ENCODE measurements at regions not wholly inside any gene's neighbourhood (a gene's known extent, or its start where the extent isn't known, plus 50 kb on each side); places are given as distances from the start of the nearest gene placed in this dataset.

GRCh38 chr9:90300611-90301276, 341.9 kb downstream of the DIRAS2 start:
- no peak for DNase-seq

GRCh38 chr9:90301277-90301653, 341.4 kb downstream of the DIRAS2 start:
- no peak for DNase-seq

- DNase-seq: no peak
Observed at GRCh38 chr9:90303655-90304054, 339.0 kb downstream of the DIRAS2 start.

DNA sequence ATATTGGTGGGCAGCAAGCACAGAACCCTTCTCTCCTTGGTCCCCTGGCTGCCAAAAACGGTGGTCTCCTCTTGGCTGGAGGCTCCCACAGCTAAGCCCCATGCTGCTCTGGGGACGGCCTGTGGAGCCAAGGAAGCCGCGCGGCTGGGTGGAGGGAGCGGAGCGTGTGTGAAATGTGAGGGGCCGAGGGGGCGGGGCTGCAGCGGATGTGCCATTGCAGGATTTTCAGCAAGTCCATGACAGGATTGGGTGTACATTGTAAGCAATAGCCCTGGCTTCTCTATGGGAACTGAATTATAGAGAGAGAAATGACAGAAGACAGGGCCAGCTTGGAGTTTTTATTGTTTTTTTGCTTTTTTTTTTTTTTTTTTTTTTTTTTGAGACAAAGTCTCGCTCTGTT, 336.5 kb downstream of the DIRAS2 start:
- no peak for DNase-seq

- no peak for DNase-seq
Observed at GRCh38 chr9:90307167-90307833, 335.3 kb downstream of the DIRAS2 start.

DNA sequence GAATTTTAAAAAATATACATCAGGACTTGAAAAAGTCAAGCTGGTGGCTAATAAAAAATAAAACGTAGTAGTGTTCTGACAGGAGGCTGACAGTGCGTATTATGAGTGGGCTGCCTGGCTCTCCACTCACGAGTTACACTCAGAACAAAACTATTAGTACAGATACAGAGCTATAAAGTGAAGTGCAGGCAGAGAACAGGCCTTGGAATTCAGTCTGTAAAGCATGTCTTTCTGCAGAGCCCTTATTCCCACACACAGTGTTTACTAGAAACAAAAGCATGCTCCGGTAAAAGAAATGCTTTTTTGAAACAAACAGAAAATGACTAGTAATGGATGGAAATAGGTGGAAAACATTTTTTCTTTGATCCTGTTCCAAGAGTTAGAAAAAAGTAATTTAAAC, 334.7 kb downstream of the DIRAS2 start:
- DNase-seq: no peak

GRCh38 chr9:90308691-90309090, 333.9 kb downstream of the DIRAS2 start:
- no peak for DNase-seq

DNA sequence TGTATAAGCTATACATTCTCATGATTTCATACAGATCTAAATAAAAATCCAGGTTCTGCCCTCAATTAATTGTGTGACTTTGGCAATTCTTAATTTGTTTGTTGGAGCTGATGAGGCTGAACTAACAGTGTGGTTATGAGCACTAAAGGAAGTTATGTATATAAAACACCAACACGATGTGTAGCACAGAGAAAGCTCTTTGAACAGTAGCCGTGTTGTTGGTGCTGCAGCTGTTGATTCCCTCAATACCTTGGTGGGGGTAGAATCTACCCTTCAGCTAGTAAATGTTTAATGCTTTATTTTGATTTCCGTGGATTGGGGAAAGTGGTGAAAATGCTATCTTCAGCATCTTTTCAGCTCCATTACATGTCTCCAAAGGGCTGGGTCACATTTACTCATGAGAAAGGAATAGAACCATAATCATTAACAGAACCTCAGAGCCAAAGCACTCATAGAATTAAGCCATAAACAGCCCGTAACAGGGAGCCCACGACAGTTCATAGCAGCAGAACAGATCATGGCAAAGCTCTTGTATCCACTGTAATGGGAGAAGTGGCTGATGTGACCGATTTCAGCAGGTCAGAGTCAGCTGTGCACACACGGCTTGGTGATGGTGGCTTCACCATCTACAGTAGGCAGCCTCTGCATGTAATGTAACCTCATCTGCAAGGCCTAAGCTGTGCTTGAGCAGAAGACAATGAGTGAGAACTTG, 332.7 kb downstream of the DIRAS2 start:
- DNase-seq: no peak

GRCh38 chr9:90310521-90310876, 332.1 kb downstream of the DIRAS2 start:
- DNase-seq: no peak

GRCh38 chr9:90311811-90312210, 330.8 kb downstream of the DIRAS2 start:
- no peak for DNase-seq

DNA sequence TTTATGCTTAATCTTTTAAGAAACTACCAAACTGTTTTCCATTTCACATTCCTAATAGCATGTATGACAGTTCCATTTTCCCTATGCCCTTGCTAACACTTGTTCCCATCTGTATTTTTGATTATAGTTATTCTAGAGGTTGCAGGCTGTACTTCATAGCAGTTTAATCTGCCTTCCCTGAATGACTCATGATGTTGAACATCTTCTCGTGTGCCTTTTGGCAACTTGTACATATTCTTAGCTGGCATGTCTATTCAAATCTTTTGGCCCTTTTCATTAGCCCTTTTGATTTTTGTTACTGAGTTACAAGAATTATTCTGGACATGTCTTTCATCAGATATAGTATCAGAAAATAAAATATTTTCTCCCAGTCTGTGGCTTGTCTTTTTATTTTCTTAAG, 320.3 kb downstream of the DIRAS2 start:
- DNase-seq: no peak

GRCh38 chr9:90325913-90326653, 316.5 kb downstream of the DIRAS2 start:
- no peak for DNase-seq

DNA sequence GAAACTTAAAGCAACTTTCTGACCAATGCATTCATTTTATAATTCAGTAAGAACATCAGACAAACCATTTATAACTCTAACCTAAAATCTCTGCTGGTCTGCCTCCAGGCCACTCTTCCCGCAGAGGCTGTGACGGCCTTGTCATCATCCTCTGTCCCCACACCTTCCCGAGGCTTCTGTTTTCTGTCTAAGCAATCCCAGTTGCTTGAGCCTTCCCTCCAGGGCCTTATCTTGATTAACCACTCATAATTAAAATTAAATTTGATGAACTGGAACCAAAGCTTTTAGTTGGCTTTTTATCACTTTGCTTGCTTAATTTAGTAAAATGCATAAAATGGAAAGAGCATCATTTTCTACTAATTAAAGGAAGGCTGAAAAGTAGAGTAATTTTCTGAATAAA, 312.4 kb downstream of the DIRAS2 start:
- no peak for DNase-seq

DNA sequence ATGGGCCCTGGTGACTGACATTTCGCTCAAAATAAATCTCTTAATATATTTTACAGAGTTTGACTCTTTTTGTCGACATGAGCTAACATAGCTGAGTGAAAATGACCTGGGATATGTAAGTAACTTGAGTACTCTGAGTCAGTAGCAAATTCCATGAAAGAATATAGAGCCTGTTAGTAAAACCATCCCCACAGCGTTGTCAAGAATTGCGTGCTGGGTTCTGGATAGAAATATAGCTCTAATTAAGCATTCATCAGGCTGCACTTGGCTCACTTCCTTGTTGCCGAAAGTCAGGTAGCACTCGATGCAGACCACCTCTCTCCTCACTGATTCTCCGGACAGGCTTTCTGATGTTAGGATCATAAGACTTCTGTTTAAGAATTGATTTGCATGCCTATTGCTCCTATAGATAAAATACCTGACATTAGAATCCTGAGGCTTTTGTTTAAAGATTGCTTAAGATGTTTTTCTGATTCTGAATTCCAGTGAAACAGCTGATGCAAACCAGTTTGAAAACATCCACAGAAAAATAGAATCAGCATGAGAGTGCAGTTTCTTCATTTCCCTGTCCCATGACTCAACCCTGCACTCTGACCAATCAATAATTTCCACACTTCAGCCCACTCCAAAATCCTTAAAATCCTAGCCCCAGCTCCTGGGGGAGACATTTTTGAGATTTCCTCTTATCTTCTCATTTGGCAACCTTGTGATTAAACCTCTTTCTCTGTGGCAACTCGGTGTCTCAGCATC, 310.6 kb downstream of the DIRAS2 start:
- no peak for DNase-seq

GRCh38 chr9:90333226-90333625, 309.4 kb downstream of the DIRAS2 start:
- DNase-seq: no peak

- DNase-seq: no peak
Observed at GRCh38 chr9:90340421-90340820, 302.2 kb downstream of the DIRAS2 start.

- no peak for DNase-seq
Observed at GRCh38 chr9:90342607-90343006, 300.0 kb downstream of the DIRAS2 start.

DNA sequence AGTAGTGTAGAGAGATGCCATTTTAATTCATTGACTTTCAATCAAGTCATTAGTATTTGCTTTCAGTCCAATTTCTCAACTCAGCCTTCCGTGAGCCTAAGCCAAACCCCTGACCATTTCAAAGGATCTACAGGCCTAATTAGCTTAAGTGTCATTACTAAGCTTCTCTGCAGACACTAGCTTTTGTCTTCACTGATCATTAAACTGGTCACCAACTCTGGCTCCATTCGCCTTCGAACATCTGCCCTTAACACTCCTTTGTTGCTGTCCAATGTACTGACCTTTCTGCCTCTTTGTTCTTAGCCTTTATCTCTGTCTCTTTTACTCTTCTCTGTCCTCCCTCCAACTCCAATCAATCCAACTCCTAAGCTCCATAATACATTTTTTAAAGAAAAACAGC, 299.3 kb downstream of the DIRAS2 start:
- no peak for DNase-seq

DNA sequence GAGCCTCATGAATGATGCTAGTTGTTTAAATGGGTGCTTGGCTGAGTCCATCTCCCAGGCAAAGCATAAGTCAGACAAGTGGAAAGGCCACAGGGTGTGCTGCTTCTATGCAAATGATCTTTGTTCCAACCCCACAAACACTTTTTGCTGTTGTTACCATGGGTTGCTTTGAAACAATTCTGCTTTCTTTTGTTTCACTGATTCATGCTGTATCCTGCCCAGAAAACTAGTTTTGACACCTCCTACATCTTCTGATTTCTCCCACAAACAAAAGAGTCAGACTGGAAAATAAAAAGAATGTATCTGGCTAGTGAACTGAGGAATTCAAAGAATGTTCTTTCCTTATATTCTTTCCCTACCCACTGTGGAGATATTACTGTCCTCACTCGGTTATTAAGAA, 298.6 kb downstream of the DIRAS2 start:
- no peak for DNase-seq

GRCh38 chr9:90365666-90366065, 277.0 kb downstream of the DIRAS2 start:
- no peak for DNase-seq

GRCh38 chr9:90368241-90368640, 274.4 kb downstream of the DIRAS2 start:
- DNase-seq: no peak

DNA sequence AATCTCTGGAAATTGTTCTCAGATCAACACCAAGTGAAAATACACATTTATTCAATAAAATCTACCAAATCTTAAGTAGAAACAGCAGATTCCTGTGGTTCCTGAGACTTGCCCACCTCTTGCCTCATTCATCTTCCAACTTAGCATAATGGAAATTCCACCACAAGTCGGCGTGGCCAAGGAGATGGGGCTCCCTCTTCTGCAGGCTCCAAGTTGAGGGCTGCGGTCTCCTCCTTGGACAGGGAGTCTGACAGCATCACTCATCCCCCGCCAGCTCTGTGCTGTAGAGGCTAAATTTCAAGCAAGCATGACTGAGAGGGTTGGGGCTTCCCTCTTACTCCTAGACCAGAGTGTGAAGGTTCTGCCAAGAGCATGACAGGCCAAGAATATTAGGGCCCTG, 273.7 kb downstream of the DIRAS2 start:
- no peak for DNase-seq

DNA sequence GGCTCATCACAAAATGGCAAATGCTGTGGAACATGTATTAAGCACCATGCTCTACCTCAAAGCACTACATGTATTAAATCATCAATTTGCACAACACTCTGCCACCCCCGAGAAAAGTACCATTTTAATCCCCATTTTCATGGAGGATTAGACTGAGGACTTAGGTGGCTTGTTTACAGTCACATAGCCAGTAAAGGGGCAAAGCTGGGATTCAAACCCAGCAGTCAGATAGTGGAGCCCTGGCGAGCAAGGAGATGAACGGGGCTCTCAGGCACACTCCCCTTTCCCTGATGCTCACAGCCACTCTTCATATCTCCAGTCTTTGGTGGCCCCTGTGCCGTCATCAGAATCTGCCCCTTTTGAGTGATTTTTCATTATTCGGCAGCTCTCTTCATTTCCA, 262.9 kb downstream of the DIRAS2 start:
- no peak for DNase-seq
